ENCODE measurements at regions not wholly inside any gene's neighbourhood (a gene's known extent, or its start where the extent isn't known, plus 50 kb on each side); places are given as distances from the start of the nearest gene placed in this dataset.

DNA sequence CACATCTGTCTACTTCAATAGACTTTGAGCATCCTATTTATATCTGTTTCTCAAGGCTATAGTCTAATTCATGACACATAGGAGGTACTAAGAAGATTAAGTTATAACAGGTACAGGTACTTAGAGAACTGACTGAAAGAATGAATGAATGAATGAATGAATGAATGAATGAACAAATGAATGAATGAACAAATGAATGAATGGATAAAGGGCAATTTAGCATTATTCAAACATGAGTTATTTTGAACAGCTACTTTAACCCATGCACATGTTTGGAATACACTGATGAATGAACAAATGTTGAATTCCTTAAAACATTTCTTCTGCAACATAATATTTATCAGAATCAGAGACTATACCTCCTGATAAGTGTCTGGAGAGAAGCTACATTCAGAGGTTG, 1165.6 kb upstream of the CDH8 start:
- DNase-seq (ENCODE audit: low read depth) = no peak
- TF ChIP-seq, protein P1, sequence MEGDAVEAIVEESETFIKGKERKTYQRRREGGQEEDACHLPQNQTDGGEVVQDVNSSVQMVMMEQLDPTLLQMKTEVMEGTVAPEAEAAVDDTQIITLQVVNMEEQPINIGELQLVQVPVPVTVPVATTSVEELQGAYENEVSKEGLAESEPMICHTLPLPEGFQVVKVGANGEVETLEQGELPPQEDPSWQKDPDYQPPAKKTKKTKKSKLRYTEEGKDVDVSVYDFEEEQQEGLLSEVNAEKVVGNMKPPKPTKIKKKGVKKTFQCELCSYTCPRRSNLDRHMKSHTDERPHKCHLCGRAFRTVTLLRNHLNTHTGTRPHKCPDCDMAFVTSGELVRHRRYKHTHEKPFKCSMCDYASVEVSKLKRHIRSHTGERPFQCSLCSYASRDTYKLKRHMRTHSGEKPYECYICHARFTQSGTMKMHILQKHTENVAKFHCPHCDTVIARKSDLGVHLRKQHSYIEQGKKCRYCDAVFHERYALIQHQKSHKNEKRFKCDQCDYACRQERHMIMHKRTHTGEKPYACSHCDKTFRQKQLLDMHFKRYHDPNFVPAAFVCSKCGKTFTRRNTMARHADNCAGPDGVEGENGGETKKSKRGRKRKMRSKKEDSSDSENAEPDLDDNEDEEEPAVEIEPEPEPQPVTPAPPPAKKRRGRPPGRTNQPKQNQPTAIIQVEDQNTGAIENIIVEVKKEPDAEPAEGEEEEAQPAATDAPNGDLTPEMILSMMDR (IDR thresholded peaks at IDR 0.05; ENCODE audit: low read depth, low read length, missing control alignments) = no peak
- H3K4me3 ChIP-seq (ENCODE audit: low read depth, low read length) = no peak overlapping the region

DNA sequence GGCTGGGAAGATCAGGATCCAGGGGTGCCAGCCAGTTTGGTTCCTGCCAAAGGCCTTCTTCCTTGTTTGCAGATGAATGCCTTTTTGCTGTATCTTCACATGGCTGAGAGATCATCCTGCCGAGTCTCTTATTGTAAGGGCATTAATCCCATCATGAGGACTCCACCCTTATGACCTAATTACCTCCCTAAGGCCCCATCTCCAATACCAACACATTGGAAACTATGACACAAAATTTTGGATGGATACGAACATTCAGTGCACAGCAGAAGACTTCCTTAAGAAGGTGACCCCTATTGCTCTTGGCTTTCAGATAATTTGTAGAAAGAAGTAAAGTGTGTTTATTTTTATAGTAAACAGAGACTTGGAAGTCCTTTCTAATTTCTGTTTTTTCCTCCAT, 1164.7 kb upstream of the CDH8 start:
- no peak overlapping the region for H3K4me3 ChIP-seq (ENCODE audit: low read depth, low read length)
- DNase-seq (ENCODE audit: low read depth) = no peak
- TF ChIP-seq, protein P1 (IDR thresholded peaks at IDR 0.05; ENCODE audit: low read depth, low read length, missing control alignments) = no peak

DNA sequence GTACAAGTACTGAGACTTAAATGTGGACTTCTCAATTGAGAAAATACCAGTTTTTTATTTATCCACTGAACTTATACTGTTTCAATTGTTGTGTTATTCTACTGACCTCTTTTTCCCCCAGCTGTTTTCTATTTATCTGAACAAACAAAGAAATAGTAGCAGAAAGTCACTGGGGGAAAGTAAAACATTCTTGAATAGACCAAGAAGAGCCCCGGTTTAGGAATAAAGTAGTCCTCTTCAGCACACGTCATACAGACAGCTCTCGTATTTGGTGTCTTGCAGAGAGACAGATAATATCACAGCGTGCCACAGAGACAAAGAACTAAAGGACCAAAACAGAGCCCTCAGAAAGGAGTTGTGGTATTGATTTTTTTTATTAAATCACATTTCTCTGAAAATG, 1159.1 kb upstream of the CDH8 start:
- TF ChIP-seq, protein P1 (IDR thresholded peaks at IDR 0.05; ENCODE audit: low read depth, low read length, missing control alignments) = no peak
- no peak for DNase-seq (ENCODE audit: low read depth)
- H3K4me3 ChIP-seq (ENCODE audit: low read depth, low read length) = no peak overlapping the region

DNA sequence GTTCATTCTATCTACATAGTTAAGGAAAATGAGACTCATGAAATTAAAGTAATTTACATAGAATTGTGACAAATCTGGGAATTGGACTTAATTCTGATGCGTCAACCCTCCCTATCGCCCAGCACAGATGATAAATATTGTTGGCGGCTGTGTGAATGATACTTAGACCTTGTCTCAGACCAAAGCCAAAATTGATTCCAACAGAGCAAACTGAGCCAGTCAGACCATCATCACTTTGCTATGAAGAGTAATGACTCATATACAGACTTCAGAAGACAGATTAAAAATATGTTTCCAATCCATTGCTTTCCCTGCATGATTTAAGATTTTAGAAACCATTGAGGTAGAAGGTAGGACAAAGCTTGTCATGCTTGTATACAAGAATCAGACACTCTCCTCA, 1156.7 kb upstream of the CDH8 start:
- no peak overlapping the region for H3K4me3 ChIP-seq (ENCODE audit: low read depth, low read length)
- no peak for DNase-seq (ENCODE audit: low read depth)
- TF ChIP-seq, protein P1 (IDR thresholded peaks at IDR 0.05; ENCODE audit: low read depth, low read length, missing control alignments) = no peak

DNA sequence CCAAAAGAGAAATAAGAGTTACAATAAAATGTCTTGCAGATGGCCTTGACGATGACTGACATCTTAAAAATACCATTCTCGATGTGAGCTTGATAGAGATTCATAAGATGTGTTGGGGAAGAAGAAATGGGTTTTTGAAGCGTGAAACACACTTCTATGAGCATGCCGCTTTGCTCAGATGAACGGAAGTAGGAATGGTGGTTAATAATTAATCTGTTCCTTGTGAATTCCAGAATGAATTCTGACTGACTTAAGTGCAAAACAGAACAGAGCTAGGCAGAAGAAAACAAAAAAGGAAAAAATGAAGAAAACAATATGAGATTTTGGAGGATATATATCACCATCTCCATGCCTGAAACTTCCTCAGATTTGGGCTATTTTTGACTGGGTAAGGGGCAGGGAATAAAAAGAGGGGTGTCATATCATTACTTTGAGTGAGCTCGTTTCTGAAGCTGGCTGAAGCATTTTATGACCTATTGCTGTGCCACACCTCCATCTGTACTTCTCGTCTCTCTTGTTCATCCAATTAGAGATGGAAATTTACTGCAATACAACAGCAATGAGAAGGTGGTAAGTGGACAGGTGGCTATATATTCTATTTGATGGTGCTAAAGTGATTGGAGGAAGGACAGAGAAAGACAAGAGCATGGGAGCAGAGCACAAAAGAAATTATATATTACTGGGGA, 1152.0 kb upstream of the CDH8 start:
- no peak for DNase-seq (ENCODE audit: low read depth)
- H3K4me3 ChIP-seq (ENCODE audit: low read depth, low read length) = no peak overlapping the region
- TF ChIP-seq, protein P1 (IDR thresholded peaks at IDR 0.05; ENCODE audit: low read depth, low read length, missing control alignments) = no peak

DNA sequence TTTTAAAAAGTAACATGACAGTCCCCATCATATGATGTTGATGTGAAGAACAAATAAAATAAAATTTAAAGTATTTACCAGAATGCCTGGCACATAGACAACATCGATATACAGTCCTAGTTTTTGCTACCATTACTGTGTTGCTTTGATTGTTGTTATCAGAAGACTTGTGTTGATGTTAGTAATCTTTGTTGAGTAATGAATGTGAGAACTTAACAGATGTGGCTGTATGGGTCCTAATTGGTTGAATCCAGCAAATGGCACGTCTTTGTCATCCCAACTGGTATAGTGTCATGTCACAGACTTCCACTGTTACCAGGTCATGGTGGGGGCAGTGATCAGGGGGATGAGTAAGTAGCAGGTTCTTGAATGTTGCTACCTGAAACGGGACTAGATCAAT, 1151.4 kb upstream of the CDH8 start:
- DNase-seq (ENCODE audit: low read depth) = no peak
- no peak overlapping the region for H3K4me3 ChIP-seq (ENCODE audit: low read depth, low read length)
- TF ChIP-seq, protein P1 (IDR thresholded peaks at IDR 0.05; ENCODE audit: low read depth, low read length, missing control alignments) = no peak

DNA sequence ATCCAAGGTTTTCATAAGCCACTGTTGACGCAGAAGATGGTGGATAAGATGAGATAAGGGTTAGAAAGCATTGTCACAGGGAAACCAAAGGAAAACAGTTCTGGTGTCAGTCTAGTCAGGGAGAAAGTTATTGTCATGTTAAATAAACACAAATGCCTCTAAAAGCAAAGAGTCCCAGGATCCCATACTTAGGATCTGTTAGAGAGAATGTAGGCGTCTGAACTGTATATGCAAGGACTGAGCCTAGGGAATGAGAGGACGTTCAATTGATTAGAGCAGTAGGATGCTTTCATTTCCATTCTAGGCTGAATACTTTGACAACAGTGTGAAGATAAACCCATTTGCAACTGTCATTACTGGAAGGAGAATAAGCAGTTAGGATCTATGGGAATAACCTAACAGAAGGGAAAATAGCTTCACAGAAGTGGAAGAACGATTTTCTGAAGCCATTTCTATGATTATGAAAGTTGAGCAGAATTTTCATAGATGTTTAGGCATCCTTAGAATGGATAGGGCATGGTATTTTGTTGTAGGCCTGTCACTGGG, 1149.1 kb upstream of the CDH8 start:
- no peak overlapping the region for H3K4me3 ChIP-seq (ENCODE audit: low read depth, low read length)
- TF ChIP-seq, protein P1 (IDR thresholded peaks at IDR 0.05; ENCODE audit: low read depth, low read length, missing control alignments) = no peak
- DNase-seq (ENCODE audit: low read depth) = no peak

All from GM12864 (cell line).